HG03457 (cell line): ENCODE measurements at regions not wholly inside any gene's neighbourhood (a gene's known extent, or its start where the extent isn't known, plus 50 kb on each side); places are given as distances from the start of the nearest gene placed in this dataset.
"Not testable (repeated sequence)": the region's sequence is repeated elsewhere in the genome, so short reads cannot be mapped to it uniquely, and the experiment has no call there.

ENCODE experiments used
- ATAC-seq: cut with Tn5 transposase; IDR thresholded peaks from one replicate; pipeline ENCODE4 v1.9.1; 2021; ENCODE audit warnings: moderate number of reproducible peaks; ENCODE audit not compliant: unreplicated experiment

GRCh38 chr5:167285591-167285990 lies 1005.9 kb upstream of the WWC1 start:
- ATAC-seq: no peak

GRCh38 chr5:167286891-167287290 lies 1004.6 kb upstream of the WWC1 start:
- no peak for ATAC-seq

- no peak for ATAC-seq
Measured at GRCh38 chr5:167290478-167290877, 1001.0 kb upstream of the WWC1 start.

- ATAC-seq: no peak
Measured at GRCh38 chr5:167294882-167295680, 996.4 kb upstream of the WWC1 start.

- ATAC-seq: no peak
Measured at GRCh38 chr5:167295681-167296005, 995.8 kb upstream of the WWC1 start.

- no peak for ATAC-seq
Measured at GRCh38 chr5:167296066-167296465, 995.4 kb upstream of the WWC1 start.

- ATAC-seq: no peak
Measured at GRCh38 chr5:167296661-167297060, 994.8 kb upstream of the WWC1 start.

GRCh38 chr5:167299861-167300260 lies 991.6 kb upstream of the WWC1 start:
- ATAC-seq: not testable (repeated sequence)

GRCh38 chr5:167303582-167303981 lies 987.9 kb upstream of the WWC1 start:
- ATAC-seq: no peak

GRCh38 chr5:167304834-167305469 lies 986.5 kb upstream of the WWC1 start:
- ATAC-seq: no peak

- ATAC-seq: no peak
Measured at GRCh38 chr5:167305591-167306213, 985.7 kb upstream of the WWC1 start.

- ATAC-seq: no peak
Measured at GRCh38 chr5:167307042-167307441, 984.4 kb upstream of the WWC1 start.

- no peak for ATAC-seq
Measured at GRCh38 chr5:167308466-167308865, 983.0 kb upstream of the WWC1 start.

GRCh38 chr5:167309941-167310517 lies 981.4 kb upstream of the WWC1 start:
- ATAC-seq: no peak

GRCh38 chr5:167311340-167311739 lies 980.1 kb upstream of the WWC1 start:
- ATAC-seq: no peak

- ATAC-seq: no peak
Measured at GRCh38 chr5:167312225-167312624, 979.2 kb upstream of the WWC1 start.

GRCh38 chr5:167315762-167316161 lies 975.7 kb upstream of the WWC1 start:
- ATAC-seq: no peak

GRCh38 chr5:167317884-167318283 lies 973.6 kb upstream of the WWC1 start:
- ATAC-seq: no peak

GRCh38 chr5:167319243-167319642 lies 972.2 kb upstream of the WWC1 start:
- ATAC-seq: no peak

GRCh38 chr5:167320019-167320418 lies 971.4 kb upstream of the WWC1 start:
- ATAC-seq: no peak

GRCh38 chr5:167332309-167332708 lies 959.1 kb upstream of the WWC1 start:
- no peak for ATAC-seq

- ATAC-seq: no peak
Measured at GRCh38 chr5:167336161-167336560, 955.3 kb upstream of the WWC1 start.
